ENCODE measurements at regions not wholly inside any gene's neighbourhood (a gene's known extent, or its start where the extent isn't known, plus 50 kb on each side); places are given as distances from the start of the nearest gene placed in this dataset.

DNA sequence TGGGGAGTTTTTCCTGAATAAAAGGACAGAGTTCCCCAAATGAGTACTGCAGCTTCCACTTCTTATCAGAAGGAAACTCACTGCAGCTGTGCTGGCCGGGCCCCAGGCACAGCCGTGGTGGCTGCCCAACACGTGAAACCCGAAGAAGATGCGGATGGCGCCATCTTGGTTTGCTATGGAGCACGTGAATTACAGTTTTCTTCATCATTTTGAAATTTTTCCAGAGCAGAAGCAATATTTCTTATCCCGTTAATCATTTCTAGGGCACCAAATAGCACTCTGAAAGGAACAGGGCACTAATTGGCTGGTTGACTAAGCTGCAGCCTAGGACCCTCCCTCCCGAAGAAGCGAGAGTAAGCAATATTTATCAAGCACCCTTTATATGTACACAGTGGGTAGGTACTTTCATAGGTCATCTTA, 63.2 kb upstream of the EPS8L3 start:
- no peak for DNase-seq (ENCODE audit: low read depth)

DNA sequence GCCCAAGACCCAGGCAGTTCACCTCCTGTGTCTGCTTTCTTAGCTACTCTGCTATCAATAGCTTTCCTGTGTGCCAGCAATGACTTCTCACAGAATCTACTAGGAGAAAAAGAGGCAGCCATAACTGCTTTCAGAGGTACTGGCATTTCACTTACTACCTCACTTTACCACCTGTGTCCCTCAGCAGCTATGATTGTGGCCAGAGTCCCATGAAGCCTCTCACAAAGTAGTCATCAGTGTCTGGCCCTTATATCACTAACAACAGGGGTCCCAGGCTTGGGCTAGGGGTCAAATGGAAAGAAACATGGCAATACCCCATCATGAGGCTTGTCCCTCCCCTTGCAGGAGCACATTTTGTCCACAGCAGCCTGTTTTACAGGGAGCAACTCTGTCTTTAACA, 62.7 kb upstream of the EPS8L3 start:
- no peak for DNase-seq (ENCODE audit: low read depth)

DNA sequence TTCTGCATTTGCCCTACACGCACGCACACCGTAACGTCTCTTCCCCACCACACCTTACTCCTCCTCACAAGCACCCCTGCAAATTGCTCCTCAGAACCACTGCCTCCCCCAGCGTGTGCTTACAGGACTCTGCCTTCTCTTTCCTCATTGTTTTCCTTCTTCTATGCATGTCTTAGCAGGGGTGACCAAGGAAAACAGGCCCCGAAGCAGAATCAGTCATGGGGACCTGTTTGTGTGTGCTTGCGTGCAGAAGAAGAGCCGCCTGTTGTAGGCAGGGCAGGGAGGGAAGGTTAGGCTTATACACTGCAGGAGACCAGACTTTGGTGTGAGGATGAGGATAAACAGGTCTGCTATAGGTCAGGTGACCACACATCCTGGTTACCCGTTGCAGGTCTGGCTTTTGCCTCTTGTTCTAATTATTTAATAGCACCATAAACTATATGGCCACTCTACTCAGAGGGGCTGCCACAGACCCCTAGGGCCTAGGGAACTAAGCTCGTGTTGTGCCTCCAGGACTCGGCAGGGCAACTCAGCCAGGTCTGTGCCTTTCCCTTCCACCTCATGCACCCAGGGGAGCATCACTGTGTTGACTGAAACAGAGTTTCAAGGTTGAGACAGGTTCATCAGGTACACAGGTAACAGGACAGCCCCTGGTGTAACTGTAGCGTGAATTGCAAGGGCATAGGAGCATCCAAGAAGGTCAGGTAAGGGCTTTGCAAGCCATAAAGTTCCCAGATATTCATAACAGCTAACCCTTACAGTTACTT, 60.8 kb upstream of the EPS8L3 start:
- no peak for DNase-seq (ENCODE audit: low read depth)

DNA sequence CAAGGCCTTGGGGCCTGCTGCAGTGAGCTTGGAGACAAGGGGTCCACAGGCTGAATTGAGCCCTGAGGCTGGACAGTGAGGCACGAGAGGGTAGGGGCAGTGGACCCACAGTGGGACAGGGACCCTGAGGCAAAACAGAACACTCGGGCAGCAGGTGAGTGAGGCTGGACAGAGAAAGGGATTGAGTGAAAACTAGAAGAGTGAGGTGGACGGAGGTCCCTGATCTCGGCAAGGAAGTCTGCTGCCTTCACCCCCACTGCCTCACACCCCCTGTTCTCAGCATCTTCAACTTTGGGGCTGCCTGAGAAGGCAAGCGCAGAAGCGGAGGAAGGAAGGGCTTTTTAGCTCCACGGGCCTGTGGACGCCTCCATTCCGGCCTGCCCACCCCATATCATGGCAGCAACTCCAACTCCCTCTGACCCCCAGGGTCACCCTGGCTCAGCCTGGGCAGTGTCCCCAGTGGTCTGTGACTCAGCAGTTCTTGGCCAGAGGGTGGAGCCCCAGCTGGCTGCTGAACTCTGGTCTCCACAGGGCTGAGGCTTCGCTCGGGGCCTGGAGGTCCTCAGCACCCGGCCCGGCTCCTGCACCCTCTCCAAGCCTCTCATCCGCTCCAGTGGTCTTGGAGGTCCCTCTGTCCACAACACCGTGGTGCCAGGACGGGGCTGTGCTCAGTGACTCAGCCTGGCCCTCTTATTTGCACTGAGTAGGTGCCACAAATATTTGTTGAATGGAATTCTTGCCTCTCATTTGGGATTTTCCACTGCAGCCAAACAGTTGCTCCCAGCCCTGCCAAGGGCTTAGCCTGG, 60.0 kb upstream of the EPS8L3 start:
- no peak for DNase-seq (ENCODE audit: low read depth)

DNA sequence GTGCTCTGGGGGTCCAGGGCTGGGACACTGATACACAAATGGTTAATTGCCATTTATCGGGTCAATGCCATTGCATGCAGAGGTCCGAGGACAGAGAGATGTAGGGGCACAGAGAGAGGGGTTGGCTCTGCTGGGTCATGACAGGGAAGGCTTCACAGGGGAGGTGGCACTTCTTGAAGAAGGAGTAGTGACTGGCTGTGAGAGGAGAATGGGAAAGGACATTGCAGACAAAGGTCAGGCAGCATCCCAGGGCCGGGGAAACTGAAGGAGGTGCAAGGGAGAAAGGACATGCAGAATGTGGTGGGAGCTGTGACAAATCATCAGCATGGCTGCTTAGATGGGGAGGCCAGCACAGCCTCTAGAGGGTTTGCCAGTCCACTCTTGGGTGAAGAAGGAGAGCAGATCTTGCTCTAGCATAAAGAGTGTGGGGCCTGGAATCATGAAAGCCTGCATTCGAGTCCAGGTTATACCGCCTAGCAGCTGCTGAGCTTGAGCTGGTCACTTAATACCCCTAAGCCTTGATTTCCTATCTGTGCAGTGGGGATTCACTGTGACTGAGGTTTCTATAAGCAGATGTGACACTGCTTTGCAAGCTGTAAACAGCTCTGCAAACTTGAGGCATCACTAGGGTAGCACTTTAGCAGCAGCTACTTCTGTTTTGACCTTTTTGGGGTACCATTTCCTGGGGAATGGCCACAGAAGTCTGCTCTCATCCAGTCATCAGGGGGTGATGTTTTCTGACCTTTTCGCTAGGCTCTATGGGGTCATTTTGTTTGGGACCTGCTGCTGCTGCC, 59.2 kb upstream of the EPS8L3 start:
- DNase-seq (ENCODE audit: low read depth), result no peak

DNA sequence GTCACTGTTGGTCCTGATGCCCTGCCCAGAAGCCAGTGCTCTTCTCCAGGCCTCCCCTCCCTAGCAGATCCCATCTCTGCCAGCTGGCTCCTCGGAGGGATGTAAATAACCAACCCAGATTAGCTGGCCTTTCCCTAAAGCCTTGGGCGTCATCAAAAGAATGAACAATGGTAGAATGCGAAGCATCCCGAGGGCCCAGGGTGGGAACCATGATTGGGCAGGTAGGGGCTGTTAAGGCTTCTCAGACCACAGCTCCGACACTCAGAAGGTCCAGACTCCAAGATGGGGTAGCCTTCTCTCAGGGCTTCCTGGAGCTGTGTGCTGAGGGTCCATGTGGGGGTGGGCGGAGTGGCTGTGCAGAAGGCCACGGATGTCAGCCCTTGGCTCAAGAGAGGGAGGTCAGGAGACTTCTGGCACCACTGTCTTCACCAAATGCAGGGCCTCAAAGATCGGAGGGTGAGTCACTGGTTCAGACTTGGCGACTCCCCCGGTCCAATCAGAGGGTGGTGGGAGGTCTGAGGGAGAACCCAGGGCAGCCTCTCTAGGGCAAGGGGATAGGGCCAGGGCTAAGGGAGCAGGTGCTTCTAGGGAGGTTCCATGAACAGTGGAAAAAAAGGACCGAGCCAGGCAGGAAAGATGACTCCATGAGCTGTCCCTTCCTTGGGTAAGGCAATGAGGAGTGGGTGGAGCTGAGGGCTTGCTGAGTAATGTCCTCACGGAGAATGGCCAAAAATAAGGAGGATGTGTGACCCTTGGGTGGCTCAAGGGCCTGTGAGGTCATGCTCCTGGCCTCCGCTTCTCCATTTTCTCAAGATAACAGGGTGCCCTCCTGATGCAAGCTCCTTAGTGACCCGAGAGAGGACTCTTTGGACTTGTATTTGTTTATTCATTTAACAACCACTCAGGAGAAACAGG, 58.4 kb upstream of the EPS8L3 start:
- no peak for DNase-seq (ENCODE audit: low read depth)

DNA sequence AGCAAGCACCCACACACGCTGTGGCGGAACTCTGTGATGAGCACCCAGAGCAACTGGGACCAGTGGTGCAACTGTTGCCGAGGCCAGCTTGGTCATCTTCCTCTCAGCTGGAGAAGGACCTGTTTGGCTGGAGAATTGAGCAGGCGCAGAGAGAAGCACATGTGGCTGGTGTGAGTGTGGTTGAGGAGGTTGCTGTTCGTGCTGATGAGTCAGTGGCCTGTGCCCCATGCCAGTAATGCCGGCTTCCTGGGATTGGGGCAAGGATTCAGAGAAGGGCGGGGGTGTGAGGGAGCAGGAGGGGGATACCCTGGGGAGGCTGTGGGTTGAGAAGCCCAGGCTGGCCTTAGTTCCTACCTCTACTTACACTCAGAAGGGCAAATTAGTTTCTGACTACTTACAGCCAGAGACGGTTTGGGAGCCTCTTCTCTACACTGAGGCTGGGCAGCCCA, 57.5 kb upstream of the EPS8L3 start:
- peak; percentile 20 for DNase-seq (ENCODE audit: low read depth)

DNA sequence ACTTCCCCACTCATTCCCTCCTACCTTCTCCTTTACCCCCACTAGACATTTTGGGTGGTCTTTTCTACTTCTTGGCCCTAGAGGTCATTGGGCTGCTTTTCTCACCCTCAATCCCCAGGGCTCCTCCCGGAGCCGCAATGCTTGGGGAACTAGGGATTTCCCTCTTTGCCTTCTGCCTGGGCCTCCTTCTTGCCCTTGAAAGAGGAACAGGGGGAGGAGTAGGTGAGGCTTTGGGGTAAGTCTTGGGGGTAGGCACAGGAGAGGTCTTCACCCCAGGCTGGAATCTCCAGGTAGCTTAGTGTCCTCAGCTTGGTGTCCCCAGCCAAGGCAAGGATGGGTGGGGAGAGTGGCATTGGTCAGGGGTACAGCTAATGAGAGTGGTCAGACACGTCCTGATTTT, 56.2 kb upstream of the EPS8L3 start:
- no peak for DNase-seq (ENCODE audit: low read depth)

DNA sequence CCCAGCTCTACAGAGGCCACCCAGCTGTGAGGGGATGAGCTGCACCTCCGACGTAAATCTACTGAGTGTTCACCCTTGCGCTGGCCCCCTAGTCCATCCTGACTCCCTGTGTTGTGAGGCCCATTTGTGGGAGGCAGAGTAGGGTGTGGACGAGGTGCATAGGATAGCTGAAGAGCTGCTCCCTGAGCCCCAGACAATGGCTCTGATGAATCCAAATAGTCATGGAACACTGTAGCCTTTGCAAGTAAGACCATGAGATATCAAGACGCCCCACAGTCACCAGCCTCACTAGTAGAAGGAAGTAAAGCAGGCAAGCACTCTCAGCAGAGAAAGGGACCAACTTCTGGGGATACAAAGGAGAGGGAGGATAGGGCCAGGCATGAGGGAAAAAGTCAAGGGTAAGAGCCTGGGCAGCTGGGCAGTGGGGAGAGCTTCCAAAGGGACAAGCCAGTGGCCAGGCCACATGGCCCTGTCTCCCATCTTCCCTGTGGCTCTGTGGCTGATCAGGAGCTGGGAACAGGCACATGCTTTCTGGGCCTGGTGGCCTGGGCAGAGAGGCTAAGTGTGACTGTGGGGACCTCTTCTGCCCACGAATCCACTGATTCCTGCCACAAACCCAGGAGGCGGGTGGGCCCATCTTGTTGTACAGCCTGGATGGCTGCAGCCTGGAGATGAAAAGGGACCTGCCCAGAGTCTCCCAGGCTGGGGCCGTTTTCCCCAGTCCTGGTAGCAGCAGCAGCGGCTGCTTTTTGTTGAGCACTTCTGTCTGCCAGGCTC, 55.5 kb upstream of the EPS8L3 start:
- no peak for DNase-seq (ENCODE audit: low read depth)

DNA sequence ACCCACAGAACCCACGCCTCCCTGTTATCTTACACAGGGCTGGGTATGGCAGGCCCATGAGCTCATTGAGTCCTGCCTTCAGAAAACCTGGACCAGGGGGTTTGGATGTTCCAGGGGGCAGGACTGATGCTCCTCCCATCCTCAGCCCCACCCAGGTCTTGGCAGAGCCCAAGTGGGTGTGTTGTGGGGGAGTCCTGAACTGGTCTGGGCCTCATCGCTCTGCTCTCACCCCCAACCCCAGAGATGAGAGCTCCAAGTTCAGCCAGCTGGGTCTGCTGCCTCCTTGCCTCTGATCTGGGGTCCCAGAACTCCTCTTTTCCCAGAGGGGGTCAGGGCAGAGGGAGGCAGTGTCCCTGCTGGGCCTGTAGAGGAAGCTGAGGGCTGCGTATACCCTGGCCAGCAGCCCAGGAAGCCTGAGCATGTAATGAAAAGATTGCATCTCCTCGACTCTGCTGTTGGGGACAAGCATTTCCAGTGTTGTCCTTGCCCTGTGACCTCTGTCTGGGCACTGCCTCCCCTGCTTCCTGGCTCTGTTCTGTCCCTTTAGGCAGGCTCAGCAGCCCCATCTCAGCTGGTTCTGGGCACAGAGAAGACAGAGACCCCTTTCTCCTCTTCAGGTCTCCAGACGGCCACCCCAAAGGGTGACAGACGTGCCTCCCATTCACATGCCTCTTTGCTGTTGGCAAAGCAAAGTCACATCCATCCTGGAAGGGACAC, 54.7 kb upstream of the EPS8L3 start:
- DNase-seq (ENCODE audit: low read depth), result no peak

DNA sequence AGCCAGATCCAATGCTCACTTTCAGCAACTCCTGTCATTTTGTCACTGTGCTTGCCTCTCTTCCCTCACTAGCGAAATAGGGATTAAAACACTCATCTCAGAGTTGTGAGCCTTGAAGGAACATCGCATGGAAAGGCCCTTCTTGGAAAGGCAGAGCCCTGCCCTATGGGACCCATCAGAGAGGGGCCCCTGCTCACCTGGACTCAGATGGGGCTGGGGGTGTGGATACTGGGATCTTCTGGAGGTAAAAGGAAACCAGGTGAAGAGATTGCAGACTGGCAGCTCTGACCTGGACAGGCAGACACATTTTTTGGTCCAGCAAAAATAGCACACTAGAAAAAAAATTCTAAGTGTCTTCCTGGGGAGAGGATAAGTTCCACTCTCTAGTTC, 54.2 kb upstream of the EPS8L3 start:
- no peak for DNase-seq (ENCODE audit: low read depth)

DNA sequence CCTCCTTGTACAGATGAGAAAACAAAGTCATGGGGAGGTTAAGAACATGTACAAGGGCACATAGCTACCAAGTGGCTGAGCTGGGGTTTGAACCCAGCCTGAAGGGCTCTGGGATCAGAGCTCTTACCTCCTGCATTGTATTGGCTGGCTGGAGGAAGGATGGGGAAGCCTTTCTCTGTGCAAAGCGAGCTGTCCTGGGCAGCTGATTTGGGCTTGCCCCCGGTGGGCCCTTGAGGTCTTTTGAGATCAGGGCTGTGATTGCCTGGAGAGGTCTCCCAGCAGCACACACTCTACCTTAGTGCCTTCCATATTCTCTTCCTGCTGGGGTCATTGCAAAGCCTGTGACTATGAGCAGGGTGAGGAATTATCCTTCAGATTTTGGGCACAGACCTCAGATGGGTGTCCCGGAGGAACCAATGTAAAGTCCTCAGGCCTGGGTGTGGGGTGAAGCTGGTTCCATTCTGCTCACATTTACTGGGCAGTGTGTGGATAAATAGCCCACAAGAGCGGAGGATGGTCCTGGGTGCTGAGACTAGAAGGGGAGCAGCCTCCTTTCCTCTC, 53.3 kb upstream of the EPS8L3 start:
- no peak for DNase-seq (ENCODE audit: low read depth)

DNA sequence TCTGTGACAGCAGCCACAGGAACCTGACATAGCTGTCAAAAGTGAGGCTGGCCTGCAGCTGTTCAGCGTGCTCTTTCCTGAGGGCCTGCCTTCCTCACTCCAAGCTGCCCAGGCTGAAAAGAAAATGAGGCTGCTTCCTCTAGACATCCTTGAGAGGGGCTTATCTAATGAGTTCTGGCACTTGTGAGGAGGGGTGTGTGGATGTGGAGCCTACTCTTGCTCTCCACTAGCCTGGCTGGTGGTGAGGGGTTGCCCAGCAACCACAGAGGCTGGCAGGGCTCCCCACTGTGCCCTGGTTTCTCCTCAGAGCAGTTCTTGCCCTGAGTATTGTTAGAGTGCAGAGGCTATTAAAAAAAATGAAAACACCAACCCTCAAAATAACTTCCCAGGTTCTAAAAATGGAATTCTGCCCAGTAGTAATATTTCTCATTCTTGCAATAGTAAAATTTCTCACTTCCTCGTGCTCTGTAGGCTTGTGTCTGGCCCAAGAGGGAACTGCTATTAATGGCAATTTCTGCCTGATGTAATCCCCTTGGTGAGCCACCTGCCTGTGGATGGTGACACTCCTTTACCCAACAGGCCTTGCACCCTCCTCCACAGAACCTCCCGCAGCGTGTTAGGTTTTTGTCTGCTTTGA, 52.6 kb upstream of the EPS8L3 start:
- DNase-seq (ENCODE audit: low read depth), result no peak

DNA sequence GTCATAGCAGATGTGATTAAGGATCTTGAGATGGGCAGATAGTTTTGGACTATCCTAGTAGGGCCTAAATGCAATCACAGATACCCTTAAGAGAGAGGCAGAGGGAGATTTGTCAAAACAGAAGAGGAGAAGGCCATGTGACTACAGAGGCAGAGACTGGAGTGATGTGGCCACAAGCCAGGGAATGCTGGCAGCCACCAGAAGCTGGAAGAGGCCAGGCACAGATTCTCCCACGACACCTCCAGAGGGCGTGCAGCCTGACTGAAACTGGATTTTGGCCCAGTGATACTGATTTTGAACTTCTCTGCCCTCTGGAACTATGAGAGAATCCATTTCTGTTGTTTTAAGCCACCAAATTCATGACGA, 52.1 kb upstream of the EPS8L3 start:
- no peak for DNase-seq (ENCODE audit: low read depth)

DNA sequence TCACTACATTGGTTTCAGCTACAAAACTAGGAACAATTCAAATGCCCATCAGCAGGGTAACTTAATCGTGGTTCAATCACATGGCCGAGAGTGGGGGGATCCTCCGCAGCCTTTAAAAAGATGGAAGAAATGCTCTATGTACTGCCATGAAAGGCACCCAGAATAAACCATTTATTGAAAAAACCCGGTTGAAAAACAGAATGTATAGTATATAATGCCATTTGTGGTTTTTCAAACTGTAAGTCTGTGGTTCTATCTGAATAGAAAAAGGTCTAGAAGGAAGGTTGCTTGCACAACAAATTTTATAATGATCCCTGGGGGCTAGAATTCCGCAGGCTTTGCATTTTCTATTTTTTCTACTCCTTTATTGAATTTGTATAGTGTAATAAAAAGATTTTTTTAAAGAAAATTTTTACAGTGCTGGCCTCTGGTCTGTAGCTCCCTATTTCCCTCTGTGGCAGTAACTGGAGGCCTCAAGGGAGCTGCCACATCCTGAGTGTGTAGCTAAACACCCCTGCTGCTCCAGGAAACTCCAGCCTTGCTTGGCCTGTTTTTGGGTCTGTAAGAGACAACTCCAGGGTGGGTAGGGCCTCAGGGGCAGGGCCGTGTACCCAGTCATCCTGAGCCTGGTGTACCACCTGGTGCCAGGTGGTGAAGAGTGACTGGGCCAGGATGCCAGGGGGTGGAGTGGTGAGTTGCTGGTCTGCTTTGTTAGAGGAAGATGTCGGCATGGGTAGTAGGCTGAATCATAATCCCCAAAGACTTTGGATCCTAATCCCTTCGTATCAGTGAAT, 51.5 kb upstream of the EPS8L3 start:
- no peak for DNase-seq (ENCODE audit: low read depth)

DNA sequence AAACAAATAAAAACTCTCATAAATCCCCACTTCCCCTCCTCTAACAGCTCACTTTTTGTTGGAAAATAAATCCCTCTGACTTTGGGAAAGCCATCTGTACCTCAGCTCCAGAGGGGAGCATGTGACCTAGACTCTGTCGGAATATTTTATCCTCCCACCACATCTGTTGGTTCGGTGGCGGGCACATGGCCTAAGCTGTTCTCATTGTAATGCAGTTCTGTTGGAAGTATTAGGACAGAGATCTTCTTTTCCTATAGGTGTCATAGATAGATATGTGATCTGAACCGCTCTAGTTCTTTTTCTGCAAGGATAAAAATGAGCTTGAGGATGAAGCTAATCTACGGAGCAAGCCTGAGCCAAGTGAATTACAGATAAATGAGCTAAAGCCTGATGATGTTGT, 50.5 kb upstream of the EPS8L3 start:
- no peak for DNase-seq (ENCODE audit: low read depth)
